Endodermal cell (in vitro differentiated cells): ENCODE measurements at regions not wholly inside any gene's neighbourhood (a gene's known extent, or its start where the extent isn't known, plus 50 kb on each side); places are given as distances from the start of the nearest gene placed in this dataset.

Source experiments
- DNase-seq: peaks from one replicate; pipeline ENCODE4 v3.0.0-alpha.2; 2017
- H3K27ac ChIP-seq: 2 replicates; pipeline ENCODE4 v1.5.1; 2013; ENCODE audit warnings: mild to moderate bottlenecking, low read depth, low read length, moderate library complexity
- H3K27me3 ChIP-seq: 2 replicates; pipeline ENCODE4 v1.6.1; 2013; ENCODE audit warnings: mild to moderate bottlenecking, low read length, moderate library complexity; ENCODE audit not compliant: insufficient read depth, control insufficient read depth, poor library complexity, severe bottlenecking
- H3K36me3 ChIP-seq: 2 replicates; pipeline ENCODE4 v1.7.0; 2013; ENCODE audit warnings: mild to moderate bottlenecking, low read length, moderate library complexity; ENCODE audit not compliant: control insufficient read depth, insufficient read depth
- H3K4me1 ChIP-seq: one replicate; pipeline ENCODE4 v1.7.0; 2013; ENCODE audit warnings: low read length; ENCODE audit not compliant: control insufficient read depth, insufficient read depth
- H3K4me3 ChIP-seq: 2 replicates; pipeline ENCODE4 v1.5.1; 2013; ENCODE audit warnings: mild to moderate bottlenecking, low read length, moderate library complexity
- H3K9ac ChIP-seq: 2 replicates; pipeline ENCODE4 v1.6.1; 2013; ENCODE audit warnings: mild to moderate bottlenecking, low read length, moderate library complexity; ENCODE audit not compliant: poor library complexity, severe bottlenecking; ENCODE audit errors: extremely low read depth
- H3K9me3 ChIP-seq: 2 replicates; pipeline ENCODE4 v1.6.1; 2013; ENCODE audit warnings: mild to moderate bottlenecking, low read length, moderate library complexity; ENCODE audit not compliant: control insufficient read depth
- H3K27ac Mint-ChIP-seq: 2 replicates; pipeline ENCODE4 v1.8.0; 2020; ENCODE audit warnings: mixed read lengths
- H3K27me3 Mint-ChIP-seq: 2 replicates; pipeline ENCODE4 v1.8.0; 2021; ENCODE audit warnings: mild to moderate bottlenecking, mixed read lengths; ENCODE audit not compliant: insufficient read depth
- H3K36me3 Mint-ChIP-seq: 2 replicates; pipeline ENCODE4 v1.8.0; 2020; ENCODE audit warnings: low read depth, mixed read lengths
- H3K4me1 Mint-ChIP-seq: 2 replicates; pipeline ENCODE4 v1.8.0; 2020; ENCODE audit warnings: mixed read lengths
- H3K4me3 Mint-ChIP-seq: 2 replicates; pipeline ENCODE4 v1.8.0; 2020; ENCODE audit warnings: mild to moderate bottlenecking, moderate library complexity, mixed read lengths
- H3K9me3 Mint-ChIP-seq: 2 replicates; pipeline ENCODE4 v1.8.0; 2020; ENCODE audit warnings: mild to moderate bottlenecking, mixed read lengths
- WGBS, 2 experiments: methylation state at CpG; one replicate each; pipeline versions ENCODE4 v1.1.5 to v1.1.7; 2013; ENCODE audit warnings: missing lambda C conversion rate in 2 of 2, mixed read lengths in 1 of 2; ENCODE audit not compliant: insufficient coverage in 1 of 2, insufficient read length in 1 of 2; 5-methylcytosine and 5-hydroxymethylcytosine counted together
- TF ChIP-seq, protein P1 (sequence below): fragments of 200-600 bp; sonication (generic); conservative IDR thresholded peaks from 2 replicates; pipeline ENCODE4 v1.5.0; 2021; ENCODE audit warnings: antibody characterized with exemption, mild to moderate bottlenecking

DNA sequence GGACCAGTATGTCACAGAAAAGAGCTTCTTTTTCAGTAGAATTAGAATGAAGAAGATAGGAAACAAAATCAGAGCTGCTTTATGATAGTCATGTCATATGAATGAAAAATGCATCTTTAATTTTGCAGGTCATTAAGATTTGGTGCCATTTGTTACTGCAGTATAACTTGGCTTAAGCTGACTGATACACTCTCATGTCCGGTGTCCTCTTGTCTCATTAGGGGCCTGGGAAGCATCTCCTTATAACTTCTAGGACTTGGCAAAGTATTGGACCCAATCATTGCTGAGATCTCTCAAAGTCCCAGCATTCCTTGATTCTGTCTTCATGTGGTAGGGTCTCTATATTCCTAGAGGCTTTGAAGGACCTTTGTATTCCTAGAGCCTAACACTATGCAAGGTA, 559.4 kb downstream of the TOX3 start:
- peaks cover 3% of the 10 kb centered on the region for H3K27me3 ChIP-seq
- no peak overlapping the region for H3K9ac ChIP-seq
- no peak overlapping the region for H3K4me3 Mint-ChIP-seq
- H3K4me3 ChIP-seq: no peak overlapping the region
- H3K36me3 ChIP-seq: no peaks in the 10 kb centered on the region
- no peaks in the 10 kb centered on the region for H3K36me3 Mint-ChIP-seq
- peaks cover 10% of the 10 kb centered on the region for H3K27me3 Mint-ChIP-seq
- H3K4me1 ChIP-seq: no peaks in the 10 kb centered on the region
- WGBS, 2 experiments: 89 to 91% methylated on average over 1 of the region's 1 CpG
- TF ChIP-seq, protein P1, sequence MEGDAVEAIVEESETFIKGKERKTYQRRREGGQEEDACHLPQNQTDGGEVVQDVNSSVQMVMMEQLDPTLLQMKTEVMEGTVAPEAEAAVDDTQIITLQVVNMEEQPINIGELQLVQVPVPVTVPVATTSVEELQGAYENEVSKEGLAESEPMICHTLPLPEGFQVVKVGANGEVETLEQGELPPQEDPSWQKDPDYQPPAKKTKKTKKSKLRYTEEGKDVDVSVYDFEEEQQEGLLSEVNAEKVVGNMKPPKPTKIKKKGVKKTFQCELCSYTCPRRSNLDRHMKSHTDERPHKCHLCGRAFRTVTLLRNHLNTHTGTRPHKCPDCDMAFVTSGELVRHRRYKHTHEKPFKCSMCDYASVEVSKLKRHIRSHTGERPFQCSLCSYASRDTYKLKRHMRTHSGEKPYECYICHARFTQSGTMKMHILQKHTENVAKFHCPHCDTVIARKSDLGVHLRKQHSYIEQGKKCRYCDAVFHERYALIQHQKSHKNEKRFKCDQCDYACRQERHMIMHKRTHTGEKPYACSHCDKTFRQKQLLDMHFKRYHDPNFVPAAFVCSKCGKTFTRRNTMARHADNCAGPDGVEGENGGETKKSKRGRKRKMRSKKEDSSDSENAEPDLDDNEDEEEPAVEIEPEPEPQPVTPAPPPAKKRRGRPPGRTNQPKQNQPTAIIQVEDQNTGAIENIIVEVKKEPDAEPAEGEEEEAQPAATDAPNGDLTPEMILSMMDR: no peak
- H3K9me3 Mint-ChIP-seq: no peaks in the 10 kb centered on the region
- H3K27ac Mint-ChIP-seq: no peak overlapping the region
- no peak for DNase-seq
- H3K4me1 Mint-ChIP-seq: no peaks in the 10 kb centered on the region
- no peaks in the 10 kb centered on the region for H3K9me3 ChIP-seq
- H3K27ac ChIP-seq: no peak overlapping the region

DNA sequence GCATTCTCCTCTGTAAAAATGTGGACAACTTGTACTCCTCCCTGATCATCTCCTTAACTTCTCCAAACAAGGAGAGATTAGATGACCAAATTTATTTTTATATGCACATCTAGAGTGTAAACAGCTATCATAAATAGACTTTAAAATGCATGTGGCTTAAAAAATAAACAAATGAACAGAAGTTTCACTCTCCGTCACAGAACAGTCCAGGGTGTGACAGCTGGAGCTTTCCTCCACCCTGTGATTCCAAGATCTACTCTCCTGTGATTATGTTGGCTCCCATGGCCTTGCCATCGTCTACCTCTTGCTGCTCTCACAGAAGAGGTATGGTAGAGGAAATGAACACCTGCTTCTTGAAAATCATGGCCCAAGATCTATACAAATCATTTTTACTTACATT, 560.2 kb downstream of the TOX3 start:
- TF ChIP-seq, protein P1: no peak

DNA sequence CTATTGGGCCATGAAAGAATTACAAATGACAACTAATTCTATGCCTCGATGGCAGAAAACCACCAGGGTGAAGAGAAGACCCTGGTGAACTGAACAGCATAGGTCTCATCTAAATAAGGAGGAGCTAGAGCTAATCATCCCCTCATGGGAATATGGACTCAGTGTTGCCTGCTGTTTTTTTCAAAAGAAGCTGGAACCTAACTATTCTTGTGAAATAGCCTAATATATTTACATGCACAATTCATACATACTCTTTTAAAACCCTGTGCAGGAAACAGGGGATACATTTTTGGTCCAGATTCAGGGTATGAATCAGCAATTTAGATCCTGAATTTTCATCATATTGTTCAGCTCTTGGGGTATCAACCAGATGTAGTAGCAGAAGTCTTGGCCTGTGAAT, 560.6 kb downstream of the TOX3 start:
- Mint-ChIP-seq H3K27me3 (peaks cover 10% of the 10 kb centered on the region), H3K9me3 (no peaks in the 10 kb centered on the region), H3K4me3 (no peak overlapping the region), H3K4me1 (no peaks in the 10 kb centered on the region), H3K27ac (no peak overlapping the region), H3K36me3 (no peaks in the 10 kb centered on the region)
- H3K9ac ChIP-seq: no peak overlapping the region
- peaks cover 3% of the 10 kb centered on the region for H3K27me3 ChIP-seq
- H3K9me3 ChIP-seq: no peaks in the 10 kb centered on the region
- no peaks in the 10 kb centered on the region for H3K4me1 ChIP-seq
- H3K36me3 ChIP-seq: no peaks in the 10 kb centered on the region
- no peak overlapping the region for H3K27ac ChIP-seq
- 82% methylated on average over 1 of the region's 1 CpG; no CpG with 5 or more reads in 1 of the 2 experiments for WGBS, 2 experiments
- no peak overlapping the region for H3K4me3 ChIP-seq
- DNase-seq: no peak
- TF ChIP-seq, protein P1: no peak

More for the DNA sequence above, 560.2 kb downstream of the TOX3 start:
- Mint-ChIP-seq H3K4me3 (no peak overlapping the region), H3K27ac (no peak overlapping the region), H3K4me1 (no peaks in the 10 kb centered on the region), H3K9me3 (no peaks in the 10 kb centered on the region), H3K36me3 (no peaks in the 10 kb centered on the region), H3K27me3 (peaks cover 10% of the 10 kb centered on the region)
- Histone ChIP-seq H3K36me3 (no peaks in the 10 kb centered on the region), H3K27me3 (peaks cover 3% of the 10 kb centered on the region), H3K27ac (no peak overlapping the region), H3K9me3 (no peaks in the 10 kb centered on the region), H3K9ac (no peak overlapping the region), H3K4me1 (no peaks in the 10 kb centered on the region), H3K4me3 (no peak overlapping the region)
- no peak for DNase-seq
- WGBS, 2 experiments: 94% methylated on average over 2 of the region's 2 CpGs; no CpG with 5 or more reads in 1 of the 2 experiments
